ENCODE measurements at regions not wholly inside any gene's neighbourhood (a gene's known extent, or its start where the extent isn't known, plus 50 kb on each side); places are given as distances from the start of the nearest gene placed in this dataset.

- no peaks in the 10 kb centered on the region for H3K27me3 ChIP-seq (ENCODE audit: control insufficient read depth, insufficient read depth, low read length)
These were observed 155.8 kb upstream of the RAI2 start for GRCh38 chrX:18016941-18017340.

GRCh38 chrX:18010253-18010652 lies 149.2 kb upstream of the RAI2 start:
- H3K36me3 ChIP-seq (ENCODE audit: control insufficient read depth, insufficient read depth, low read length) = no peaks in the 10 kb centered on the region
- no peaks in the 10 kb centered on the region for H3K27me3 ChIP-seq (ENCODE audit: control insufficient read depth, insufficient read depth, low read length)
- no peak overlapping the region for H3K4me3 ChIP-seq (ENCODE audit: low read length)
- no peaks in the 10 kb centered on the region for H3K9me3 ChIP-seq (ENCODE audit: control insufficient read depth, low read depth, low read length)
- WGBS (ENCODE audit: insufficient coverage, low lambda C conversion rate) = no CpG with 5 or more reads among the region's 4 CpGs
- H3K4me1 ChIP-seq (ENCODE audit: control insufficient read depth, insufficient read depth, low read length) = no peaks in the 10 kb centered on the region
- no peak overlapping the region for H3K27ac ChIP-seq (ENCODE audit: low read length)
- peak in 1 of 2 donors; percentile 4 for DNase-seq

More at GRCh38 chrX:18016941-18017340, 155.8 kb upstream of the RAI2 start:
- no peaks in the 10 kb centered on the region for H3K4me1 ChIP-seq (ENCODE audit: control insufficient read depth, insufficient read depth, low read length)
- no peaks in the 10 kb centered on the region for H3K9me3 ChIP-seq (ENCODE audit: control insufficient read depth, low read depth, low read length)
- H3K36me3 ChIP-seq (ENCODE audit: control insufficient read depth, insufficient read depth, low read length) = no peaks in the 10 kb centered on the region
- no CpG with 5 or more reads among the region's 4 CpGs for WGBS (ENCODE audit: insufficient coverage, low lambda C conversion rate)
- no peak overlapping the region for H3K4me3 ChIP-seq (ENCODE audit: low read length)
- no peak overlapping the region for H3K27ac ChIP-seq (ENCODE audit: low read length)
- DNase-seq = no peak

- DNase-seq = no peak
- Histone ChIP-seq H3K4me1 (ENCODE audit: control insufficient read depth, insufficient read depth, low read length) (no peaks in the 10 kb centered on the region), H3K27ac (ENCODE audit: low read length) (no peak overlapping the region), H3K36me3 (ENCODE audit: control insufficient read depth, insufficient read depth, low read length) (no peaks in the 10 kb centered on the region), H3K9me3 (ENCODE audit: control insufficient read depth, low read depth, low read length) (no peaks in the 10 kb centered on the region), H3K27me3 (ENCODE audit: control insufficient read depth, insufficient read depth, low read length) (no peaks in the 10 kb centered on the region), H3K4me3 (ENCODE audit: low read length) (no peak overlapping the region)
- WGBS (ENCODE audit: insufficient coverage, low lambda C conversion rate) = no CpG with 5 or more reads among the region's 5 CpGs
These were observed 142.8 kb upstream of the RAI2 start for GRCh38 chrX:18003876-18004275.

- Histone ChIP-seq H3K36me3 (ENCODE audit: control insufficient read depth, insufficient read depth, low read length) (no peaks in the 10 kb centered on the region), H3K27ac (ENCODE audit: low read length) (no peak overlapping the region), H3K4me1 (ENCODE audit: control insufficient read depth, insufficient read depth, low read length) (no peaks in the 10 kb centered on the region), H3K4me3 (ENCODE audit: low read length) (no peak overlapping the region), H3K9me3 (ENCODE audit: control insufficient read depth, low read depth, low read length) (no peaks in the 10 kb centered on the region), H3K27me3 (ENCODE audit: control insufficient read depth, insufficient read depth, low read length) (no peaks in the 10 kb centered on the region)
- no peak for DNase-seq
- no CpG with 5 or more reads among the region's 3 CpGs for WGBS (ENCODE audit: insufficient coverage, low lambda C conversion rate)
These were observed 141.7 kb upstream of the RAI2 start for GRCh38 chrX:18002791-18003190.

GRCh38 chrX:17994429-17994828 lies 133.3 kb upstream of the RAI2 start:
- Histone ChIP-seq H3K9me3 (ENCODE audit: control insufficient read depth, low read depth, low read length) (no peaks in the 10 kb centered on the region), H3K36me3 (ENCODE audit: control insufficient read depth, insufficient read depth, low read length) (no peaks in the 10 kb centered on the region), H3K4me3 (ENCODE audit: low read length) (no peak overlapping the region), H3K27me3 (ENCODE audit: control insufficient read depth, insufficient read depth, low read length) (no peaks in the 10 kb centered on the region), H3K4me1 (ENCODE audit: control insufficient read depth, insufficient read depth, low read length) (no peaks in the 10 kb centered on the region), H3K27ac (ENCODE audit: low read length) (no peak overlapping the region)
- DNase-seq = no peak
- whole genome bisulfite sequencing (ENCODE audit: insufficient coverage, low lambda C conversion rate) = no CpG with 5 or more reads among the region's 2 CpGs

GRCh38 chrX:17993062-17993461 lies 132.0 kb upstream of the RAI2 start:
- no CpG with 5 or more reads among the region's 3 CpGs for WGBS (ENCODE audit: insufficient coverage, low lambda C conversion rate)
- DNase-seq = no peak

GRCh38 chrX:17990532-17990931 lies 129.4 kb upstream of the RAI2 start:
- H3K9me3 ChIP-seq (ENCODE audit: control insufficient read depth, low read depth, low read length) = no peaks in the 10 kb centered on the region
- H3K36me3 ChIP-seq (ENCODE audit: control insufficient read depth, insufficient read depth, low read length) = no peaks in the 10 kb centered on the region
- no CpG with 5 or more reads among the region's 1 CpG for WGBS (ENCODE audit: insufficient coverage, low lambda C conversion rate)
- no peak overlapping the region for H3K4me3 ChIP-seq (ENCODE audit: low read length)
- H3K4me1 ChIP-seq (ENCODE audit: control insufficient read depth, insufficient read depth, low read length) = no peaks in the 10 kb centered on the region
- H3K27ac ChIP-seq (ENCODE audit: low read length) = no peak overlapping the region
- no peak for DNase-seq
- no peaks in the 10 kb centered on the region for H3K27me3 ChIP-seq (ENCODE audit: control insufficient read depth, insufficient read depth, low read length)

More at GRCh38 chrX:17993062-17993461, 132.0 kb upstream of the RAI2 start:
- H3K4me1 ChIP-seq (ENCODE audit: control insufficient read depth, insufficient read depth, low read length) = no peaks in the 10 kb centered on the region
- H3K27ac ChIP-seq (ENCODE audit: low read length) = no peak overlapping the region
- no peaks in the 10 kb centered on the region for H3K36me3 ChIP-seq (ENCODE audit: control insufficient read depth, insufficient read depth, low read length)
- H3K4me3 ChIP-seq (ENCODE audit: low read length) = no peak overlapping the region
- H3K27me3 ChIP-seq (ENCODE audit: control insufficient read depth, insufficient read depth, low read length) = no peaks in the 10 kb centered on the region
- no peaks in the 10 kb centered on the region for H3K9me3 ChIP-seq (ENCODE audit: control insufficient read depth, low read depth, low read length)

GRCh38 chrX:17987783-17988182 lies 126.7 kb upstream of the RAI2 start:
- Histone ChIP-seq H3K9me3 (ENCODE audit: control insufficient read depth, low read depth, low read length) (no peaks in the 10 kb centered on the region), H3K27ac (ENCODE audit: low read length) (no peak overlapping the region), H3K36me3 (ENCODE audit: control insufficient read depth, insufficient read depth, low read length) (no peaks in the 10 kb centered on the region), H3K27me3 (ENCODE audit: control insufficient read depth, insufficient read depth, low read length) (no peaks in the 10 kb centered on the region), H3K4me3 (ENCODE audit: low read length) (no peak overlapping the region), H3K4me1 (ENCODE audit: control insufficient read depth, insufficient read depth, low read length) (no peaks in the 10 kb centered on the region)
- no peak for DNase-seq
- no CpG with 5 or more reads among the region's 2 CpGs for WGBS (ENCODE audit: insufficient coverage, low lambda C conversion rate)

GRCh38 chrX:17986977-17987376 lies 125.9 kb upstream of the RAI2 start:
- Histone ChIP-seq H3K4me1 (ENCODE audit: control insufficient read depth, insufficient read depth, low read length) (no peaks in the 10 kb centered on the region), H3K4me3 (ENCODE audit: low read length) (no peak overlapping the region), H3K27ac (ENCODE audit: low read length) (no peak overlapping the region), H3K27me3 (ENCODE audit: control insufficient read depth, insufficient read depth, low read length) (no peaks in the 10 kb centered on the region), H3K9me3 (ENCODE audit: control insufficient read depth, low read depth, low read length) (no peaks in the 10 kb centered on the region), H3K36me3 (ENCODE audit: control insufficient read depth, insufficient read depth, low read length) (no peaks in the 10 kb centered on the region)
- WGBS (ENCODE audit: insufficient coverage, low lambda C conversion rate) = 80% methylated on average over 1 of the region's 3 CpGs
- no peak for DNase-seq

GRCh38 chrX:17986440-17986839 lies 125.3 kb upstream of the RAI2 start:
- WGBS (ENCODE audit: insufficient coverage, low lambda C conversion rate) = no CpG with 5 or more reads among the region's 5 CpGs
- no peak for DNase-seq
- no peaks in the 10 kb centered on the region for H3K27me3 ChIP-seq (ENCODE audit: control insufficient read depth, insufficient read depth, low read length)
- H3K27ac ChIP-seq (ENCODE audit: low read length) = no peak overlapping the region
- no peaks in the 10 kb centered on the region for H3K9me3 ChIP-seq (ENCODE audit: control insufficient read depth, low read depth, low read length)
- H3K4me1 ChIP-seq (ENCODE audit: control insufficient read depth, insufficient read depth, low read length) = no peaks in the 10 kb centered on the region
- H3K4me3 ChIP-seq (ENCODE audit: low read length) = no peak overlapping the region
- no peaks in the 10 kb centered on the region for H3K36me3 ChIP-seq (ENCODE audit: control insufficient read depth, insufficient read depth, low read length)

- Histone ChIP-seq H3K27me3 (ENCODE audit: control insufficient read depth, insufficient read depth, low read length) (no peaks in the 10 kb centered on the region), H3K9me3 (ENCODE audit: control insufficient read depth, low read depth, low read length) (no peaks in the 10 kb centered on the region), H3K36me3 (ENCODE audit: control insufficient read depth, insufficient read depth, low read length) (no peaks in the 10 kb centered on the region), H3K4me3 (ENCODE audit: low read length) (no peak overlapping the region), H3K27ac (ENCODE audit: low read length) (no peak overlapping the region), H3K4me1 (ENCODE audit: control insufficient read depth, insufficient read depth, low read length) (no peaks in the 10 kb centered on the region)
- DNase-seq = no peak
- WGBS (ENCODE audit: insufficient coverage, low lambda C conversion rate) = no CpG with 5 or more reads among the region's 5 CpGs
These were observed 123.3 kb upstream of the RAI2 start for GRCh38 chrX:17984415-17984814.
